GM19328 (cell line): ENCODE measurements at regions not wholly inside any gene's neighbourhood (a gene's known extent, or its start where the extent isn't known, plus 50 kb on each side); places are given as distances from the start of the nearest gene placed in this dataset.
"Not testable (repeated sequence)": the region's sequence is repeated elsewhere in the genome, so short reads cannot be mapped to it uniquely, and the experiment has no call there.

ENCODE experiments used
- ATAC-seq: cut with Tn5 transposase; IDR thresholded peaks from one replicate; pipeline ENCODE4 v1.9.1; 2021; ENCODE audit warnings: mild to moderate bottlenecking, moderate library complexity; ENCODE audit not compliant: unreplicated experiment

DNA sequence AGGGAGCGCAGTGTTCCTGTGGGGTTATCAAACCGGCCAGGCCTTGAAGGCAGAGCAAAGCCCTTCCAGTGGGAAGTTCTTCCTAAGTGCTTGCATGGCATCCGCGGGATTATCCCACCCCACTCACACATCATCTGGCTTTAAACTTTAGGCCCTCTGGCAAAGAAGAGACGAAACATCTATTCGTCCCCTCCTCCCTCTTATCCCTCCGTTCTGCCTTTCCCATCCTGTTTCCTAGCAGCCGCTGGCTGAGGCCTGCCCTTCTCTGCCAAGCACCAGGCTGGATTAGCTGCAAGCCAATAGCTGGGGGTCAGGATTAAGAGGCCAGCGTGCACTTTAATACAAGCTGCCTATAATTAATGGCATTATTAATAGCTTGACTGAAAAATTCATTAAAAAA lies 621.0 kb downstream of the PKHD1 start:
- no peak for ATAC-seq

GRCh38 chr6:51467231-51467952 lies 620.0 kb downstream of the PKHD1 start:
- ATAC-seq, result no peak

DNA sequence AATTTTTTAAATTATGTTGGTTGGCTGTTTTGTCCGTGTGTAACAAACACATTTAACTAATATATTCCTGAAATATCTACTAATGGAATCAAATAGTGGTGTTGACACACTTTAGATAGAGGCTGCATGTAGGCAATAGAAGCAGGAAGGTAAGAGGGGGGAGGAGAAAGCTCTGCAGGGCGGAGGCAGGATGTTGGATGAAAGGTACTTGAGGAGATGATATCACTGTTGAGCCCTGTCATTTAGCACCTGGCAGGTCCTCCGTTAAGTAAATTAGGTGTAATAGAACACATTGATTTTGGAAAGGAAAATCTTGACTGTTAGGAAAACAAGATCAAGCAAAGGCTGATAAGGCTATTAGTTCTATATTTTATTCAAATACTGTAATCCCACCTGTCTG lies 618.7 kb downstream of the PKHD1 start:
- ATAC-seq, result no peak

DNA sequence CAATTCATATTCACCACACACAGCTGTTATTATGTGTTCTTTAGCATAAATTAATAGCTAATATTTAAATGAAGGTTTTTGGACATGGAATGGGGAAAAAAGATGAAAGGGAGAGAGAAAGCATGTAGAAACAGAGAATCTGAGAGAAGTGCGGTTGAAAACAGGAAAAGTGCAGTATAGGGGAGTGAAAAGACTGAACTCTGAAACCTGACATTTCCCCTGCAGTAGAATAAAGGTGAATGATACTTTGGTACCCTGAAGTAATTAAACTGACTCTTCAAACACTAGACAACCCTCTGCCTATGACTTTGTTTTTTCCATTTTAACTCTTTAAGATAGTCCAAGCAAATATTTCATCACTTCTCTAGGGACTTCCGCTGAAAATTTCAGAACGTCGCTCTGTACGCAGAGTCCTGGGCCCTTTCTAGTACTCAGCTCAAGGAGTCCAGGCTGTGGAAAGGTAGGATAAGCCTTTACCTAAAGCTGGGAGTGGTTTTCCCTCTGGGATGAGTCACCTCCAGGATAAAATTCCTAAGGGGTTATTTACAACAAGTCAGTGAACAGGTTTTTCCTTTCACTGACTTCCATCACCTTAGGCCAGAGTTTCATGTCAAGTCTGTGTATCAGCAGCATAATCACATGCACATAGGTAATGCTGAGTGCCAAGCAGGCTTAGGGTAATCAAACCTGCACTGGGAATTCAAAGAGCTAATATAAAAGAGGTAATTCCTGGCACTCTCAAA lies 614.5 kb downstream of the PKHD1 start:
- ATAC-seq, result no peak

DNA sequence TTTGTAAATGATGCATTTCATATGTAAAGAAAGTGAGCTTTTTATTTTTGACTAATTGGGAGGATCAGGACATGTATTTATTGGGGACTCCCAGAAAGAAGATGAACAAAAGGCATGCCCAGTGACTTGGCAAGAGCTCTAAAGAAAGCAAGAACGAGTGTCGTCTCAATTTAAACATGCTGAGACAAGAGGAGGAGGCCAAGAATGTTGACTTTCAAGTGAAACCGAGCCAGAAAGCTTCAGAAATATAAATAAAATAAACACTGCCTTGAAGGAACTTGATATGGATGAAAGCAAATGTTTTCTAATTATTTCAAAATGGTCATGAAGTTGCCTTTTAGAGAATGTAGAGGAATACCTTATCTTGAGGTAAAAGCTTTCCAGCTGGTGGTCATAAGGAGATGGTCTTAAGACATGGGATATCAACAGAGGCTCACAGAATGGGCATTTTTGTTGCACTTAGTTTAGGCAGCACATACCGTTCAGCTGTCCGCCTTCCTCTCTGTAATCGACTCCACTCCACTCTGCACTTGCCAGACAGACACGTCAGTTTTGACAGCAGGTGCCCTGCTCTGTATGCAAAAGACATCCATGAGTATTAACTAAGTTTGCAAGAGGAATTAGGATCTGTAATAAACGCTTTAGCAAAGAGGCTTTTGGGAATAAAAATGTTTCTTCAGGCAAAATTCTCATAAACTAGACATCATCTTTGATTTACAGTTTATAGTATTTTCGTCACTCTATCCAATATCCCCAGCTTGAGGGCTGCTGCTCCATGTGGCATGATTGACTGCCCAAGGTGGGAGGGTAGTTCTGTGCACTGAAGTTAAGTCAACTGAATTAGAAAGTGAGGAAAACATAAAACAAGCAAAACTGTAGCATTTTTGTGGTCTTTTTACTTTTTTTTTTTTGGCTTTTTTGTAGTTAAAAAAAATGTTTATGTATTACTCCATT lies 613.1 kb downstream of the PKHD1 start:
- no peak for ATAC-seq

DNA sequence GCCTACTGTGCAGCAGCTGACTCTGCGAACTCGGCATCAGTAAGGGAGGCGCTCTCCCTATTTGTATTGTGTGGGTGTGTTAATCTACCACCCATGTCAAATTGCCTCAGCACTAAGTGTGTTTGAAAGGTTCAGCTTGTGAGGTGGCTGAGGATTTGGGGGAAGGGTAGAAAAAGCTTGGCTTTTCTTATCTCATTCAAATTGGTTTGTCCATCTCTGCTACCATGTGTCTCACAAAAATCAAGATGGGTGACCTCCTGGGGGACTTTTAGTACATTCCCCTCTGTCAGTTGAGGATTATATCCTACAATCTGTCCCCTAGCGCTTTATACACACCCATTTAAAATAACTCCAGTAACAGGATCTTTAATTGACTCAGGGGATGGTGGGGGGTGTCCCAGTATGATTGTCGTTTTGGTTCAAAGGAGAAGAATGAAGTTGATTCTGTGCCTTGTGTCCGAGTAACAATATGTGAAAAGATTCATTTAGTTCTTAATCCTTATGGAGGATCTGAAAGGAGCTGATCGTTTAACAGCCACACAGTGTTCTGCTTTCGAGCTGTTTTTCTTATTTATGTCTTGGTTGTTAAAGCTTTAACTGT lies 609.6 kb downstream of the PKHD1 start:
- ATAC-seq, result no peak

DNA sequence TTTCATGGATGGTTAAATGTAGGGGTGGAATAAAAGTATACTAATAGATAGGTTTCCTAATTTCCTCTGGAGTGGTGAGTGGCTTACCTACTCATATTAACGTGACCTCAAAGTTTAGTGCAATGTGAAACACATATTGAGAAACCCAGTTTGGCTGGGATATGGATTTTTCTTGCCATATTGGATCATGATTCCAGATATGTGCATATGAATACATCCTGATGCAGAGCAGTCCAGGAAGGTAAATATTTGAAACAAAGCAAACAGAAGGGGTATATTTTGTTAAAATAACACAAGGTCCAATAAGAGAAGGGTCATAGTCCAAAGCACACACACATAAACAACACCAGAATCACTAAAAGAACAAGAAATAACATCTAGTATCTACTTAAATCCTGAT lies 608.1 kb downstream of the PKHD1 start:
- ATAC-seq, result no peak

GRCh38 chr6:51480040-51480439 lies 607.4 kb downstream of the PKHD1 start:
- ATAC-seq, result no peak

DNA sequence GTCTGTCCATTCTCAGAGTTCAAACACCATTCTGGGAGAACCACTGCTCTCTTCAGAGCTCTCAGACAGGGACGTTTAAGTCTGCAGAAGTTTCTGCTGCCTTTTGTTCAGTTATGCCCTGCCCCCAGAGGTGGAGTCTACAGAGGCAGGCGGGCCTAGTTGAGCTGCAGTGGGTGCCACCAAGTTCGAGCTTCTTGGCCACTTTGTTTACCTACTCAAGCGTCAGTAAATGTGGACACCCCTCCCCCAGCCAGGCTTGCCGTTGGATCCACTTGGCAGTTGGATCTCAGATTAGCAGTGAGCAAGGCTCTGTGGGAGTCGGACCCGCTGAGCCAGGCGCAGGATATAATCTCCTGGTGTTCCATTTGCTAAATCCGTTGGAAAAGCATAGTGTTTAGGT lies 601.5 kb downstream of the PKHD1 start:
- ATAC-seq, result not testable (repeated sequence)

GRCh38 chr6:51487937-51488336 lies 599.5 kb downstream of the PKHD1 start:
- ATAC-seq, result no peak

DNA sequence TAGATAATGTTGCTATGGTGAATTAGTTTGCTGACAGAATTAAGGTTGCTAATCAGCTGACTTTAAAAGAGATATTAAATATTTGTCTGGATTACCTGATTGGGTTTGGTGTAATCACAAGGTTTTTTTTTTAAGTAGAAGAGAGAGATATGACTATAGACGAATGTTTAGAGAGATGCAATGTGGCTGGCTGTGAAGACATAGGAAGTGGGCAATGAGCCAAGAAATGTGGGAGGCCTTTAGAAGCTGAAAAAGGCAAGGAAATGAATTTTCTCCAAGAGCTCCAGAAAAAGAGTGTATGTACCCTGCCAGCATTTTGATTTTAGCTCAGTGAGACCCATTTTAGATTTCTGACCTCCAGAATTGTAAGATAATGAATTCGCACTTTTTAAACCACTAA lies 598.3 kb downstream of the PKHD1 start:
- ATAC-seq, result no peak

- no peak for ATAC-seq
Observed at GRCh38 chr6:51490101-51490500, 597.3 kb downstream of the PKHD1 start.

- ATAC-seq, result no peak
Observed at GRCh38 chr6:51494342-51494741, 593.1 kb downstream of the PKHD1 start.

DNA sequence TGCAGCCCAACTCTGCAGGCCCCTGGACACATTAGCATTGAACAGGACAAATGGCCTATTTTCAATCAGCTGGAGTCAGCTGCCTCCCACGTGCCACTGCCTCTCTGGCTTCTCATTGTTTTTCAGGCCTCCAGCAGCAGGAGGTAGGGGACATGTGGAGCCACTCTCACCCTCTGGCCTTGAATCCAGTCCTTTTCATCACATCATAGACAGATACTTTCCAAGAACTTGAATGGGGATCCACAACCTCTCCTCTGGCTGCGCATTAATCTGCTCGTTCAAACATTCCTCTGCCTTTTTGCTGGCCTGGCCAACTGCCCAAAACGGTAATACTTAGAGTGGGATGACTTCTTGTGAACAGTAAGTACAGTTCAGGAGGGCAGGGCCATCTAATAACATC lies 592.3 kb downstream of the PKHD1 start:
- no peak for ATAC-seq

DNA sequence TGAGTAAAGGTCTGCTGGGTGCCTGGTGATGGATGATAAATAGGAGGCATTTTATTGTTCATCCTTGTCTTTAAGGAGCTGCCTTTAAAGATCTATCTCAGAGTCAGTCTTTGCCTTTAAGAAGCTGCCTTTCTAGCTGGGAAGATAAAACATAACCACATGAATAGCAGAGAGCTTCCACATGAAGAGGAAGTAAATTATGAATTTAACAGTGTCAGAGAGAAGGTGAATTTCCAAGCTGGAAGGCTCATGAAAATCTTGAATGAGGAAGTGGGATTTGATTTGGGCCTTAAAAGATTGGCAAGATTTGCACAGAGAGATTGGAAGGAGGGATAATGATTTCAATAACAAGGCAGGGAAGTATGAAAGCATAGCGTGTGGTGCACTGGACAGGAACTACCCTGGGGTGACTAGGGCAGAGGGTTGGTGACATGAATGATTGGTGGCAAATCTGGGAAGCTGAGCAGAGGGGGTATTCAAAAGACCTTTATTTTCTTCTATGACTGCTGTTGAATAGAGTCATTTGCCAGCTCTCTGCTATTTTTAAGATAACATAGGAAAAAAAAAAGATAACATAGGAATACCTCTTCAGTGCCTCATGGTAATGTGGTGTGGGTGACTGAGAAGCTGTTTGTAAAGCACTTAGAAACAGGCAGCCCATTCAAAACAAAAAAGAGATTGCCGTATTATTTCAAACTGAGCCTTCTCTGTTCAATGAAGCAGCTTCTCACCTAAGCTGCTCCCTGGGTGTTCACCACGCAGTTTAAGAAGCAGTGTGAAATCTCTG lies 591.6 kb downstream of the PKHD1 start:
- no peak for ATAC-seq

- ATAC-seq, result no peak
Observed at GRCh38 chr6:51502996-51503395, 584.4 kb downstream of the PKHD1 start.

DNA sequence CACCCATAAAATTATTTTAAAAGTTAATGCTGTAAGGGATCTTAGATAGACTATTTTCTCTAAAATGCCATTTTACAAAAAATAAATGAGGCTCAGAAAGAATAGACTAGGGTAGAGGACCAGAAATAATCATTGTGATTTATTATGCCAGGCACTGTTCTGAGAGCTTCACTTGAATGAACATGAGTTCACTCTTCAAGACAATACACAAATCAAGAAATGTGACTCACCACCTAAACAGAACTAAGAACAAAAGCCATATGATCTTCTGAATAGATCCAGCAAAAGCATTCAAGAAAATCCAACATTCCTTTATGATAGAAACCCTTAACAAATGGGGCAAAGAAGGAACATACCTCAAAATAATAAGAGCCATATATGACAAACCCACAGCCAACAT lies 582.0 kb downstream of the PKHD1 start:
- ATAC-seq, result no peak

- no peak for ATAC-seq
Observed at GRCh38 chr6:51509597-51509996, 577.8 kb downstream of the PKHD1 start.

DNA sequence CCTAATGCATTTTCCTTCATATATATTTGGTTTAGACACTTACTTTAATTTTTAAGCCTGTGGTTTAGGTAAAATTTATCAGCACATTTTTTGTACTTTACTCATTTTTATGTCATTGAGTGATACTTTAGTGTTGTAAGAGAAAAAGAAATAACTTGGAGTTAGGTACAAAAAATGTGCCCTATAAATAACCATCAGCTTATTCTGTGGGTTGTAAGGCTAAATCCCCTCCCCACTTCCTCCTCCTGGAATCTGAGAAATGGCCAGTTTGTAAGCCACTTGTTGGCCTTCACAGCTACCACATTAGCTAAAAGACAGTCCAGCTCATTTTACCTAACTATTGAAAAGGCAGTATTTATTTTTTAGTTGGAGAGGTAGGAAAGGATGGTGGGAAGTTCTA lies 576.3 kb downstream of the PKHD1 start:
- no peak for ATAC-seq
